ENCODE measurements at regions not wholly inside any gene's neighbourhood (a gene's known extent, or its start where the extent isn't known, plus 50 kb on each side); places are given as distances from the start of the nearest gene placed in this dataset.

GRCh38 chr2:120956486-120957156 lies 221.0 kb downstream of the GLI2 start:
- no peak for DNase-seq

- DNase-seq, result no peak
Measured at GRCh38 chr2:120957905-120958304, 222.2 kb downstream of the GLI2 start.

- no peak for DNase-seq
Measured at GRCh38 chr2:120958623-120959366, 223.1 kb downstream of the GLI2 start.

GRCh38 chr2:120959426-120959825 lies 223.8 kb downstream of the GLI2 start:
- DNase-seq, result no peak

- DNase-seq, result no peak
Measured at GRCh38 chr2:120960770-120961366, 225.2 kb downstream of the GLI2 start.

GRCh38 chr2:120961396-120961795 lies 225.7 kb downstream of the GLI2 start:
- no peak for DNase-seq

GRCh38 chr2:120963997-120964705 lies 228.5 kb downstream of the GLI2 start:
- DNase-seq, result no peak

GRCh38 chr2:120964819-120965218 lies 229.2 kb downstream of the GLI2 start:
- DNase-seq, result no peak

- no peak for DNase-seq
Measured at GRCh38 chr2:120966510-120967254, 231.0 kb downstream of the GLI2 start.

- no peak for DNase-seq
Measured at GRCh38 chr2:120968307-120969015, 232.8 kb downstream of the GLI2 start.

- DNase-seq, result no peak
Measured at GRCh38 chr2:120969613-120970355, 234.1 kb downstream of the GLI2 start.

GRCh38 chr2:120971866-120972265 lies 236.2 kb downstream of the GLI2 start:
- no peak for DNase-seq

- DNase-seq, result no peak
Measured at GRCh38 chr2:120972286-120972685, 236.6 kb downstream of the GLI2 start.

GRCh38 chr2:120973196-120973595 lies 237.5 kb downstream of the GLI2 start:
- DNase-seq, result no peak

- DNase-seq, result no peak
Measured at GRCh38 chr2:120974950-120975349, 239.3 kb downstream of the GLI2 start.

- no peak for DNase-seq
Measured at GRCh38 chr2:120976501-120977307, 241.0 kb downstream of the GLI2 start.

- DNase-seq, result no peak
Measured at GRCh38 chr2:120977582-120978358, 242.1 kb downstream of the GLI2 start.

GRCh38 chr2:120978359-120979050 lies 242.8 kb downstream of the GLI2 start:
- no peak for DNase-seq

- no peak for DNase-seq
Measured at GRCh38 chr2:120979398-120979797, 243.7 kb downstream of the GLI2 start.

All from activated CD4-positive, alpha-beta T cell treated with anti-CD3 and anti-CD28 coated beads, Interleukin-2, amount 50 U/mL, for 1 hour (primary cell).